Smooth muscle cell of the brain vasculature (primary cell): ENCODE measurements at regions not wholly inside any gene's neighbourhood (a gene's known extent, or its start where the extent isn't known, plus 50 kb on each side); places are given as distances from the start of the nearest gene placed in this dataset.

ENCODE experiments used
- DNase-seq: peaks from one replicate; pipeline ENCODE4 v3.0.0-alpha.2; 2012; ENCODE audit warnings: low read depth, low spot score

DNA sequence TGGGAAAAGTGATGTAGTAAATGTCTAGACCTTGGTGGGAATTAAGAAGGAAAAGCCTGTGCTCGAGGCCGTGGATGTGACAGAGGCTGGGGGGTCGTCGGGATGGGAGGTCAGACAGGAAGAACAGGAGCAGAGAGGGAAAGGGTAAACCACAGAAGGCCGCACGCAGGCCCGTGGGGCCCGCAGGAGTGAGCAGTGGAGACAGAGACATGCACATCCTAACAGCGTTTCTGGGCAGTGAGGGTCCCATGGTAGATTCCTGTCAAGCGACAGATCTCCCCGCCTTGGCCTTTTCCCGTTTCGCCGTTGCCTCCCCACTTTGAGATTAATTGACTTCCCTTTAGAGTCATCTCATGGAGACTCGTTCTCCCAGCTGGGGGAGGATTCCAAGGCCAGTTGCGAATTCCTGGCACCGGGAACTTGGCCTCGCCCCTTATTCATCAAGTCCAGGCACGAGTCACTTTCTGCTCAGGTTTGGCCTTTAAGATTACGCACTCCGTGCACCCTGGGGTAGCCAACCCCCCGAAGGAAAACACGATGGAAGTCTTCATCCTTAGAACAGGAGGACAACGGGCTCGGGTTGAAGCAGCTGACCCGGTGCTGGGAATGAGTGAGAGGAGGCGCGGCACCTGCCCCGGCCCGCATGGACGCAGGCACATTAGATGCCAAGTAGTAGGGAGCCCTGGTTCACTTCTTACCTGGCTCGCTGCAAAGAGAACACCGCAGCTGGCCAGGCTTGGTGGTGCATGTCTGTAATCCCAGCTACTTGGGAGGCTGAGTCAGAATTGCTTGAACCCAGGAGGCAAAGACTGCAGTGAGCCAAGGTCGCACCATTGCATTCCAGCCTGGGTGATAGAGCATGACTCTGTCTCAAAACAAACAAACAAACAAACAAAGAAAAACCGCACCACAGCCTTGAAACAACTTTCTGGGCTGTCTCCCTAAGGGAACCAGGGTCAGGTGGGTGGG, 315.2 kb upstream of the SHH start:
- DNase-seq = no peak

DNA sequence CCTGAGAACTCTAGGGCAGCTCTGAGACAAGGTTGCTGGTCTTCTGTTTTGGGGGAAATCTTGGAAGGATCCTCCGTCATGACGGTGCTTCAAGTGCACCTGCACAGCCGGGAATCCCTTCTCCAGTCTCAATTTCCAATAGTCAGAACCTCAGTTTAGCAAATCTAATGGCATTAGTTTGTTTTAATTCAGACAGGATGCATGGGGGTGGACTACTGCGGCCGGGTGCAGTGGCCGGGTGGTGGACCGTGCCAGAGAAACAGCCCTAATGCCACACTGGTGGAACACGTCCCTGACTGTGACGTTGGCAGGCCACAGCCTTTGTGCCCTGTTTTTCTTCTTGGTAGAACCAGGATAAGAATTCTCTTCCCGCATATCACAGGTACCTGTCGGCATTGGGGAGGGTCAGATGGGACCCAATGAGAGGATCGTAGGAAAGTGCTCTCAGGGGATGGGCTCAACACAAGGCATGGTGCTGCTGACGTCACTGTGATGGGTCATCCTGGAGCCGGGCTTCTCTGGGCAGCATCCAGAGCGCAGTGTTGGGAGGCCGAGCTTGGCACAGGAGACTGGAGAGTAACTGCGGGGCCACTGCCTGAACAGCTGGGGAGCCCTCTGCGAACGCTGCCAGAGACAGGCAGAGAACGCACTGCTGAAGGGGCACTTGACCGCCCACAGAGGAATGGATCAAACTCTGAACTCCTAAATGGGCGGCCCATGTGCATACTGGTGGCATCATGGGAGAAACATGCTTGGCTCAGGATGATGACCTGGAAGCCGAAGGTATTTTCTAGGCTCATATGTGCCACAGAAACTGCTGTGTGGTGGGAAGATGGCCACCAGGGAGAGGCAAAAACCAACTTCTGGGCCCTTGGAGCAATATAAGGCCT, 313.8 kb upstream of the SHH start:
- no peak for DNase-seq

DNA sequence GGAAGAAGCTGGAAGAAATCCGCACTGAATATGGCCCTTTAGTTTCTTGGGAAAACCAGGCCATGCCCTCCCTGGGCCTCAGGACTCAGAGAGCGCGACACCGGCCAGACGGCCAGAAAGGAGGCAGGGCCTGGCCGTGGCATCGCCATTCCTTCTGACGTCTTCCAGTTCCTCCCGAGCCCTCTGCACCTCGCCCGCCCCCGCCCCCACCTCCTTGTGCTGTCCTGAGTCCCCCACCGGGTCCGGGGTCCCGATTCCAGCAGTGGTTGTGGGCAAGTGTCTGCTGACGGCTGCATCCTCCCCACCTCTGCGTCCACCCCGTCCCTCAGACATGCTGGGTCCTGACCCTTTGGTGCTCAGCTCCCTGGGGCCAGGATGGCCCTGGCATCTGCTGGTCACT, 312.1 kb upstream of the SHH start:
- DNase-seq = no peak

- DNase-seq = no peak
Measured at GRCh38 chr7:156123362-156123761, 311.1 kb upstream of the SHH start.

- DNase-seq = no peak
Measured at GRCh38 chr7:156122752-156123354, 310.6 kb upstream of the SHH start.

DNA sequence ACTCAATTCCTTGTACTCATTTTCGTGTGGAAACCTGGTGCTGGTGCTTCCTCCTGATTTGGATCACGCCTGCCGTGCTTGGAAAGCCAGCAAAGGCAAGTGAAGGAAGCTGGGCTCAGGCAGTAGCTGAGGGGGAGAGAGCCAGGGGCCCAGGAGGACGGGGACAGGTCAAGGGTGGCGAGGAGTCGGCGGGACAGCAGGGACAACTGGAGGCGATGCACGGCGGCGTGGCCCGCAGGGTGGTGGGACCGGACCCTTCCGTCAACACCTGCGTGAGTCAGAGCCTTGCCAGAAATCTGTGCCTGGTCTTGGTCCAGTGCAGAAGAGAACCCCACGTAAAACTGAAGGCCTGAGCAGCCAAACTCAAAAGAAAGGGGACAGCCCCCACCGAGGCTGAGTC, 309.7 kb upstream of the SHH start:
- no peak for DNase-seq

- DNase-seq = no peak
Measured at GRCh38 chr7:156121434-156121833, 309.2 kb upstream of the SHH start.

DNA sequence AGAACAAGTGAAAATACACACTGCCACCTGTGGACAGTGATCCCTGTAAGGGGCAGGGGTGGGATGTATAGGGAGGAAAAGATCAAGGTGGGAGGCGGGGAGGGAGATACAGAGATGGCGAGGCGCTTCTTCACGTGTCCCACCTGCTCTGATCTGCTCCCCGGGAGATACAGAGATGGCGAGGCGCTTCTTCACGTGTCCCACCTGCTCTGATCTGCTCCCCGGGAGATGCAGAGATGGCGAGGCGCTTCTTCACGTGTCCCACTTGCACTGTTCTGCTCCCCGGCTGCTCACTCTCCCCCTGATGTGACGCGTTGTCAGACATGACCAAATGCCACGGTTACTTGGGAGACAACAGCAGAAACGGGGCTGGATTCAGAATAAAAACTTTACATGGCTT, 308.3 kb upstream of the SHH start:
- DNase-seq = no peak

GRCh38 chr7:156119771-156120170, 307.5 kb upstream of the SHH start:
- DNase-seq = no peak

DNA sequence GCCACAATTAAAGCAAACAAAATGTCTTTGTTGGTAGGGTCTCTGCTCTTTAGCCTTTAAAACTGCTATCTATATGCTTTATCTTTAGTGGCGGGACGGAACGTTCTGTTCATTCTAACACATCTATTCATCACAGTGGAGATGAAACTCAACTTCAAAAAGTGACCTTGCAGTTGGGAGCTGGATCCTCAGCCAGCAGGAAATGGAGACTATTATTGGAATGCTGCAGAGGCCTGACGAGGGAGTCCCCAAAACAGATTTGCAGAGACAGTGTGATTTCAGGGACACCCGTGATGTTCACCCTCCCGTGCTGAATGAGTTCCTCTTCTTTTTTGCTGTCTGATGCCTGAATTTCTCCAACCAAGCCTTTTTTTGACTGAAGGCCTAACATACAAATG, 306.0 kb upstream of the SHH start:
- no peak for DNase-seq

DNA sequence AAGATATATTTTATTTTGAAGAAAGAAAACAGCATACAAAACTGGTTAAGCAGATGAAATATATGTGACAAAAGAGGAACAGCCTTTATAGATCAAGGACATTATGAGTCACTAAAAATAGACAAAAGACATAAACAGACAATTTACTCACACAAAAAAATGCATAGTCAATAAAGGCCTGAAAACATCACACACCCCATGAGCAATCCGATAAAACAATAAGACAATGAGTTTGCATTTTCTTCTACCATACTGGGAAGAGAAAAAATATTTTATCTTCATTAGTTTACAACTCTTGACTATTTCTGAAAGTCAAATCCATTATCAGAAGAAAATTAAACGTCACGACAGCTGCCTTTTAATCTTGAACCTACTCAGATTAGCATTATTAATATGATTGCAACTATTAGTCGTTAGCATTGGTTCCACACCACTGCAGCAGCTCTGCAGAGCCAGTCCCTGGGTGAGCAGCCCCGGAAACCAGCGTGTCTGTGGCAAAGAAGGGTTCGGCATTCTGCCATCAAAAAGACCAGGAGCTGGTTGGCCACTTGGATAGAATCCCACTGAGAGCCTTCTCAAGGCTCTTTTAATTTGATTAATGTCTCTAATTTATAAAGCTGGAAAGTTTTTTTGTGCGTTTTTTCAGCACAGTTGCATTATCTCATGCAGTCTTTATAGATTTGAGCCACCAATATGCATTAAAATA, 305.4 kb upstream of the SHH start:
- DNase-seq = no peak

- no peak for DNase-seq
Measured at GRCh38 chr7:156116514-156117215, 304.4 kb upstream of the SHH start.

- no peak for DNase-seq
Measured at GRCh38 chr7:156115582-156115981, 303.3 kb upstream of the SHH start.

DNA sequence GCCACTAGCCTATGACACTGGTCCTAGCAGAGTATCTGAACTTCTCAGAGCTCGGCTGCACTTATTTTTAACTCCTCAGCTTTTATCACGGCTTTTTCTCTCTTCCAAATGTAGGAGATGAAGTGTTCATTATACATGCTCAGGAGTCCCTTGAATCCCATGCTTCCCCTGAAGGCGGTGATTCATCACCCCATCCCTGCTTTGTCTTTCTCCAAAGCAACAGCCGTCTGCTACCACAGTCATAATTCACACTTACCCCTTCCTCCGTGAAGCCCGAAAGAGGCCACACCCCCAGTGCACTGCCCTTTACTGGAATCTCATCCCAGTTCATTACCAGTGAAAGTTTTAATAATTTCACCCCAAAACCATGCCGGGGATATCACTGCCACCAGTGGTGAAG, 301.5 kb upstream of the SHH start:
- no peak for DNase-seq

DNA sequence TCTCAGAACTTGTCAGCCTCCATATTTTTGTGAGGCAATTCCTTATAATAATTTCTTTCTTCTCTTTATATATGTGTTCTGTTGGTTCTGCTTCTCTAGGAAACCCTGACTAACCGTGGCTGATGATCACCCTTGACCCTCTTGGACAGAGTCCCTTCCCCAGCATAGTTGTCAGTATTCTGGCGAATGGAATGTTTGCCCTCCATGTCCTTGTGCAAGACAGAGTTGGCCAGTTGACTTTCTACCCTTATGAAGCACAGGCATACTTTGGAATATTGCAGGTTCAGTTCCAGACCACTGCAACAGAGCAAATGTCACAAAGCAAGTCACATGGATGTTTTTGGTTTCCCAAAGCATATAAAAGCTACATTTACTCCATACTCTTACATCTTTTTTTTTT, 297.7 kb upstream of the SHH start:
- DNase-seq = no peak

GRCh38 chr7:156109076-156109475, 296.8 kb upstream of the SHH start:
- no peak for DNase-seq

DNA sequence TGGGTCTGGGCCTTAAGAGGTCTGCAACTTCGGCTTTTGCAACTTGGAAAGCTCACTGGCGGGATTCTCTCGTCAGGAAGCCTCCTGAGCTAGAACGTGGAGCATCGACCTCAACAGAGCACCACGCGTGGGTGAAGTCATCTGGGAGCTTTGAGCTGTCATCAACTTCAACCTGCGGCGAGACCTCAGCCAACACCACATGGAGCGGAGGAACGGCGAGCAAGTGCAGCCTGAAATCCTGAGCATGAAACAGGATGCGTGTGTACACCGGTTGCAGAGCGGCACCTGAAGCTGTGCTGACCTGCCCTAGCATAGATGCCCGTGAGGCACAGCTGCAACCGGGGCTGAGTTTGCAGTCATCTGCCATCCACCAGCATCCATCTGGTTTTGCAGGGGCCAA, 295.7 kb upstream of the SHH start:
- DNase-seq = no peak

DNA sequence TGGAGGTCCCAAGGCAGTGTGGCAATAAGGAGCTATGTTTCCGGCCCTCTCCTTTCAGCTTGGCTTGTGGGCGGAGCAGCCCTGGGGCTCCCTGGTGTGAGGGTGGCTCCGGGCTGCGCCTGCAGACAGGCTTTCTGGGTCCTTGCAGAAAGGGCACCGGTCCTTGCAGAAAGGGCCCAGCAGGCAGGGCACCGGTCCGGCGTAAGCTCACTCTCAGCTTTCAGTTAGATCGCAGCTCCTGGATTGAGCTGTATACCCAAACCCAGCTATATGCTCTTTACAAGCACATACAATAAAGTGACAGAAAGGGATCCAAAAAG, 293.8 kb upstream of the SHH start:
- DNase-seq = no peak

GRCh38 chr7:156105337-156106106, 293.3 kb upstream of the SHH start:
- no peak for DNase-seq
